Hepatocyte (in vitro differentiated cells): ENCODE measurements at regions not wholly inside any gene's neighbourhood (a gene's known extent, or its start where the extent isn't known, plus 50 kb on each side); places are given as distances from the start of the nearest gene placed in this dataset.

Source experiments
- DNase-seq: peaks from one replicate; pipeline ENCODE4 v3.0.0-alpha.2; 2016; ENCODE audit warnings: low spot score
- H2AFZ ChIP-seq: fragments of 200-600 bp; sonication (generic); 2 replicates; pipeline ENCODE4 v1.6.0; 2016; ENCODE audit warnings: antibody characterized with exemption, mild to moderate bottlenecking
- H3K27ac ChIP-seq: fragments of 200-600 bp; sonication (generic); 2 replicates; pipeline ENCODE4 v1.5.1; 2016; ENCODE audit warnings: mild to moderate bottlenecking
- H3K27me3 ChIP-seq: fragments of 200-600 bp; sonication (generic); 2 replicates; pipeline ENCODE4 v1.6.1; 2016
- H3K36me3 ChIP-seq: fragments of 200-600 bp; sonication (generic); replicated peaks from 2 replicates; pipeline ENCODE4 v1.5.1; 2016; ENCODE audit warnings: low read depth; ENCODE audit not compliant: insufficient read depth
- H3K4me1 ChIP-seq: fragments of 200-600 bp; sonication (generic); 2 replicates; pipeline ENCODE4 v1.5.1; 2016; ENCODE audit warnings: mild to moderate bottlenecking, moderate library complexity; ENCODE audit not compliant: insufficient read depth
- H3K4me2 ChIP-seq: fragments of 200-600 bp; sonication (generic); 2 replicates; pipeline ENCODE4 v1.6.0; 2016
- H3K4me3 ChIP-seq: fragments of 200-600 bp; sonication (generic); 2 replicates; pipeline ENCODE4 v1.5.1; 2016; ENCODE audit warnings: mild to moderate bottlenecking
- H3K79me2 ChIP-seq: fragments of 200-600 bp; sonication (generic); 2 replicates; pipeline ENCODE4 v1.6.0; 2017; ENCODE audit warnings: mild to moderate bottlenecking
- H3K9me2 ChIP-seq: fragments of 200-600 bp; sonication (generic); replicated peaks from 2 replicates; pipeline ENCODE4 v1.6.0; 2017; ENCODE audit warnings: mild to moderate bottlenecking; ENCODE audit not compliant: insufficient read depth
- H3K9me3 ChIP-seq: fragments of 200-600 bp; sonication (generic); 2 replicates; pipeline ENCODE4 v1.5.1; 2016; ENCODE audit warnings: low read depth, mild to moderate bottlenecking
- H4K20me1 ChIP-seq: fragments of 200-600 bp; sonication (generic); 2 replicates; pipeline ENCODE4 v1.6.0; 2016; ENCODE audit warnings: mild to moderate bottlenecking; ENCODE audit not compliant: insufficient read depth, poor library complexity, severe bottlenecking
- CTCF ChIP-seq: fragments of 200-600 bp; sonication (generic); IDR thresholded peaks from 2 replicates; pipeline ENCODE4 v1.5.1; 2016; ENCODE audit warnings: antibody characterized with exemption, mild to moderate bottlenecking; ENCODE audit not compliant: poor library complexity
- EZH2 ChIP-seq: fragments of 200-600 bp; sonication (generic); IDR thresholded peaks from 2 replicates; pipeline ENCODE4 v1.6.1; 2016; ENCODE audit warnings: antibody characterized with exemption, mild to moderate bottlenecking, borderline replicate concordance
- EZH2phosphoT487 ChIP-seq: fragments of 200-600 bp; sonication (generic); IDR thresholded peaks from one replicate; pipeline ENCODE4 v1.6.1; 2018; ENCODE audit warnings: antibody characterized with exemption, mild to moderate bottlenecking, low read depth, moderate library complexity; ENCODE audit not compliant: unreplicated experiment, severe bottlenecking
- WGBS: methylation state at CpG from one replicate; pipeline ENCODE4 v1.1.6; 2016; ENCODE audit warnings: low lambda C conversion rate; ENCODE audit errors: missing lambda C conversion rate; 5-methylcytosine and 5-hydroxymethylcytosine counted together

DNA sequence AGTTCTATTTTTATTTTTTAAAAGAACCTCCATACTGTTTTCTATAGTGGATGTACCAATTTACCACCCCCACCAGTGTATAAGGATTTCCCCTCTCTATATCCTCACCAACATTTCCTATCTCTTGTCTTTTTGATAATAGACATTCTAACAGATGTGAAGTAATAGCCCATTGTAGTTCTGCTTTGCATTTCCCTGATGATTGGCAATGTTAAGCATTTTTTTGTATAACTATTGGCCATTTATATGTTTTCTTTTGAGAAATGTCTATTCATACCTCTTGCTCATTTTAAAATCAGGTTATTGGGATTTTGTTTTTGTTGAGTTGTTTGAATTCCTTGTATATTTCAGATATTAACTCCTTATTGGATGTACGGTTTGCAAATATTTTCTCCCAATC is 251.1 kb upstream of the HTR2C start:
- Histone ChIP-seq H3K36me3 (no peaks in the 10 kb centered on the region), H3K27me3 (no peaks in the 10 kb centered on the region), H3K4me1 (no peaks in the 10 kb centered on the region), H3K27ac (no peak overlapping the region), H3K79me2 (no peaks in the 10 kb centered on the region), H2AFZ (no peak overlapping the region), H4K20me1 (no peaks in the 10 kb centered on the region), H3K9me3 (no peaks in the 10 kb centered on the region), H3K4me2 (no peak overlapping the region), H3K9me2 (no peaks in the 10 kb centered on the region), H3K4me3 (no peak overlapping the region)
- no peak for DNase-seq
- 97% methylated on average over 1 of the region's 1 CpG for WGBS
- TF ChIP-seq EZH2phosphoT487 (no peak), CTCF (no peak), EZH2 (no peak)

DNA sequence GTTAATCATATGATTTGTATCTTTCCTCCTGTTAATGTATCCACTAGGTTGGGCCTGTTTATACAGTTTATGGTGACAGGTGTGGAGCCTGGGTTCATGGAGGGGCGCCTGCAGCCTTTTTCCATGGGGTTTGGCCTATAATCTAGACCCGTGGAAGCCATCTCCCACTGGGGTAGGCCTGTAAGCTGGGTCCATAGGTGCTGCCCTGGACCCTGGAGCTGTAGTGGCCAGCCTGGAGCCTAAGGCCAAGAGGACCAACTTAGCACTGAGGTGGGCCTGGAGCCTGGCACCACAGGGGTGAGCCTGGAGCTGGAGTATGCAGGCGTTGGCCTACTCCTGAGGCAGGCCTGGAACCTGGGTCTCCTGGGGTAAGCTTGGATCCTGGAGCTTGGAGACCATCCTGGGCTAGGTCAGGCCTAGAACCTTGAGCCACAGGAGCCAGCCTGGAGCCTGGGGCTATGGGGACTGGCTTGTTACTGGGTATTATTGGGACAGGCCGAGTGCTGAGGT is 249.4 kb upstream of the HTR2C start:
- 81% methylated on average over 4 of the region's 4 CpGs for WGBS
- Histone ChIP-seq H3K36me3 (no peaks in the 10 kb centered on the region), H3K27ac (no peak overlapping the region), H3K79me2 (no peaks in the 10 kb centered on the region), H4K20me1 (no peaks in the 10 kb centered on the region), H2AFZ (no peak overlapping the region), H3K4me2 (no peak overlapping the region), H3K27me3 (no peaks in the 10 kb centered on the region), H3K9me2 (no peaks in the 10 kb centered on the region), H3K4me3 (no peak overlapping the region), H3K9me3 (no peaks in the 10 kb centered on the region), H3K4me1 (no peaks in the 10 kb centered on the region)
- TF ChIP-seq EZH2phosphoT487 (no peak), CTCF (no peak), EZH2 (no peak)
- DNase-seq: no peak

GRCh38 chrX:114338870-114339269 is 245.0 kb upstream of the HTR2C start:
- Histone ChIP-seq H3K4me2 (no peak overlapping the region), H3K36me3 (no peaks in the 10 kb centered on the region), H3K27ac (no peak overlapping the region), H3K27me3 (no peaks in the 10 kb centered on the region), H2AFZ (no peak overlapping the region), H3K4me3 (no peak overlapping the region), H4K20me1 (no peaks in the 10 kb centered on the region), H3K9me3 (no peaks in the 10 kb centered on the region), H3K79me2 (no peaks in the 10 kb centered on the region), H3K4me1 (no peaks in the 10 kb centered on the region), H3K9me2 (no peaks in the 10 kb centered on the region)
- TF ChIP-seq CTCF: no peak
- no peak for TF ChIP-seq EZH2phosphoT487
- TF ChIP-seq EZH2: no peak
- WGBS: 95% methylated on average over 2 of the region's 2 CpGs
- no peak for DNase-seq
